ENCODE measurements at regions not wholly inside any gene's neighbourhood (a gene's known extent, or its start where the extent isn't known, plus 50 kb on each side); places are given as distances from the start of the nearest gene placed in this dataset.

- peaks cover 14% of the 10 kb centered on the region for H3K27me3 Mint-ChIP-seq
- TF ChIP-seq CTCF (conservative IDR thresholded peaks at IDR 0.05): no peak
- DNase-seq (ENCODE audit: extremely low spot score, unreplicated experiment): no peak
- H3K4me3 Mint-ChIP-seq: no peak overlapping the region
- H3K36me3 Mint-ChIP-seq: no peaks in the 10 kb centered on the region
- peaks cover 29% of the 10 kb centered on the region for H3K4me1 Mint-ChIP-seq (ENCODE audit: unreplicated experiment)
- no peak overlapping the region for H3K27ac Mint-ChIP-seq
- H3K9me3 Mint-ChIP-seq: no peaks in the 10 kb centered on the region
These were observed 60.3 kb upstream of the RNU6ATAC start for GRCh38 chr9:134224567-134225093.

- Mint-ChIP-seq H3K36me3 (no peaks in the 10 kb centered on the region), H3K27me3 (peaks cover 15% of the 10 kb centered on the region), H3K9me3 (no peaks in the 10 kb centered on the region), H3K27ac (no peak overlapping the region), H3K4me1 (ENCODE audit: unreplicated experiment) (peaks cover 27% of the 10 kb centered on the region), H3K4me3 (no peak overlapping the region)
- no peak for TF ChIP-seq CTCF (conservative IDR thresholded peaks at IDR 0.05)
- DNase-seq (ENCODE audit: extremely low spot score, unreplicated experiment): no peak
These were observed 60.8 kb upstream of the RNU6ATAC start for GRCh38 chr9:134225186-134225585.

- no peak for TF ChIP-seq CTCF (conservative IDR thresholded peaks at IDR 0.05)
These were observed 61.5 kb upstream of the RNU6ATAC start for GRCh38 chr9:134225816-134226215.

GRCh38 chr9:134226221-134226930 is 62.0 kb upstream of the RNU6ATAC start:
- H3K36me3 Mint-ChIP-seq: no peaks in the 10 kb centered on the region
- no peak for DNase-seq (ENCODE audit: extremely low spot score, unreplicated experiment)
- TF ChIP-seq CTCF (conservative IDR thresholded peaks at IDR 0.05): no peak
- no peak overlapping the region for H3K4me3 Mint-ChIP-seq
- peaks cover 27% of the 10 kb centered on the region for H3K4me1 Mint-ChIP-seq (ENCODE audit: unreplicated experiment)
- peaks cover 17% of the 10 kb centered on the region for H3K27me3 Mint-ChIP-seq
- H3K9me3 Mint-ChIP-seq: no peaks in the 10 kb centered on the region
- no peak overlapping the region for H3K27ac Mint-ChIP-seq

More at GRCh38 chr9:134225816-134226215, 61.5 kb upstream of the RNU6ATAC start:
- no peak overlapping the region for H3K4me3 Mint-ChIP-seq
- H3K27ac Mint-ChIP-seq: no peak overlapping the region
- no peaks in the 10 kb centered on the region for H3K36me3 Mint-ChIP-seq
- DNase-seq (ENCODE audit: extremely low spot score, unreplicated experiment): no peak
- H3K4me1 Mint-ChIP-seq (ENCODE audit: unreplicated experiment): peaks cover 27% of the 10 kb centered on the region
- H3K9me3 Mint-ChIP-seq: no peaks in the 10 kb centered on the region
- peaks cover 17% of the 10 kb centered on the region for H3K27me3 Mint-ChIP-seq

- Mint-ChIP-seq H3K4me1 (ENCODE audit: unreplicated experiment) (peaks cover 25% of the 10 kb centered on the region), H3K36me3 (no peaks in the 10 kb centered on the region), H3K4me3 (no peak overlapping the region), H3K27ac (no peak overlapping the region), H3K27me3 (peaks cover 17% of the 10 kb centered on the region), H3K9me3 (no peaks in the 10 kb centered on the region)
- TF ChIP-seq CTCF (conservative IDR thresholded peaks at IDR 0.05): no peak
- DNase-seq (ENCODE audit: extremely low spot score, unreplicated experiment): no peak
These were observed 63.4 kb upstream of the RNU6ATAC start for GRCh38 chr9:134227451-134228411.

Measured in type B pancreatic cell (in vitro differentiated cells).